Body of pancreas (tissue), 4 donors: ENCODE measurements at regions not wholly inside any gene's neighbourhood (a gene's known extent, or its start where the extent isn't known, plus 50 kb on each side); places are given as distances from the start of the nearest gene placed in this dataset.

Source experiments
- POLR2A ChIP-seq, 3 donors: fragments of 450-650 bp; IDR thresholded peaks; one replicate each; pipeline ENCODE4 v1.6.1; 2016; ENCODE audit warnings: antibody characterized with exemption in 3 of 3, mild to moderate bottlenecking in 2 of 3
- TF ChIP-seq, protein P1 (sequence below), 7 experiments: fragments of 450-650 bp in 4 of 7; fragments of 200-600 bp in 3 of 7; sonication (generic) in 3 of 7; IDR thresholded peaks; one replicate each; pipeline ENCODE4 v1.5.1; 2016 to 2019; ENCODE audit warnings: antibody characterized with exemption in 7 of 7

DNA sequence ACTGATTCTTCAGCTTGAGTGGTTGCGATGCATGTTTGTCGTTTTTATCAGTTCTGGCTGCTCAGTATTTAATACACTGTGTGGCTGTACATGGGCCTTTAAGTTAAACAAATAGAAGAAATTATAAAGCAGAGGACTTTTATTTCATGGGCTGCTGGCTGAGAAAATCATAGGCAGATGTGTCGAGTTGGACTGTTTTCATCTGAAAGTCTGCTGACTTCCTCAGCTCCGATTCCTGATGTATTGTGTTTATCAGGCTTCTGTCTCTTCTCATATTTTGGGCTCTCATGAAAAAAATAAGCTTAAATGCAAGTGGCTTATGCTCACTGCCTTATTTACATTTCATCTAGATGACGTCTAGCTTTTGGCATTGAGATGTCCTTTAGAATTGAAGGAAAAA is 129.5 kb upstream of the GGTLC1 start:
- TF ChIP-seq, protein P1, sequence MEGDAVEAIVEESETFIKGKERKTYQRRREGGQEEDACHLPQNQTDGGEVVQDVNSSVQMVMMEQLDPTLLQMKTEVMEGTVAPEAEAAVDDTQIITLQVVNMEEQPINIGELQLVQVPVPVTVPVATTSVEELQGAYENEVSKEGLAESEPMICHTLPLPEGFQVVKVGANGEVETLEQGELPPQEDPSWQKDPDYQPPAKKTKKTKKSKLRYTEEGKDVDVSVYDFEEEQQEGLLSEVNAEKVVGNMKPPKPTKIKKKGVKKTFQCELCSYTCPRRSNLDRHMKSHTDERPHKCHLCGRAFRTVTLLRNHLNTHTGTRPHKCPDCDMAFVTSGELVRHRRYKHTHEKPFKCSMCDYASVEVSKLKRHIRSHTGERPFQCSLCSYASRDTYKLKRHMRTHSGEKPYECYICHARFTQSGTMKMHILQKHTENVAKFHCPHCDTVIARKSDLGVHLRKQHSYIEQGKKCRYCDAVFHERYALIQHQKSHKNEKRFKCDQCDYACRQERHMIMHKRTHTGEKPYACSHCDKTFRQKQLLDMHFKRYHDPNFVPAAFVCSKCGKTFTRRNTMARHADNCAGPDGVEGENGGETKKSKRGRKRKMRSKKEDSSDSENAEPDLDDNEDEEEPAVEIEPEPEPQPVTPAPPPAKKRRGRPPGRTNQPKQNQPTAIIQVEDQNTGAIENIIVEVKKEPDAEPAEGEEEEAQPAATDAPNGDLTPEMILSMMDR (IDR thresholded peaks at IDR 0.05): no peak
- TF ChIP-seq POLR2A (IDR thresholded peaks at IDR 0.05): no peak
